Left lung (tissue), 4 donors: ENCODE measurements at regions not wholly inside any gene's neighbourhood (a gene's known extent, or its start where the extent isn't known, plus 50 kb on each side); places are given as distances from the start of the nearest gene placed in this dataset.

Source experiments
- ATAC-seq: fragments of 200-7000 bp; cut with Tn5 transposase; one replicate; pipeline ENCODE4 v1.9.1; 2020; ENCODE audit warnings: moderate library complexity
- DNase-seq, 4 donors: peaks; one replicate each; pipeline ENCODE4 v3.0.0-alpha.2; 2013 to 2020
- H3K27ac ChIP-seq, 2 donors: fragments of 200-600 bp; sonication (generic) in 1 of 2; one replicate each; pipeline versions ENCODE4 v1.5.0 to v1.8.0; 2020 to 2021
- H3K27me3 ChIP-seq, 2 donors: fragments of 200-600 bp; sonication (generic) in 1 of 2; one replicate each; pipeline versions ENCODE4 v1.5.0 to v1.8.0; 2020 to 2021
- H3K36me3 ChIP-seq, 2 donors: fragments of 200-600 bp; sonication (generic) in 1 of 2; one replicate each; pipeline versions ENCODE4 v1.5.0 to v1.8.0; 2020 to 2021
- H3K4me1 ChIP-seq, 2 donors: fragments of 200-600 bp; one replicate each; pipeline ENCODE4 v1.8.0; 2021
- H3K4me3 ChIP-seq, 2 donors: fragments of 200-600 bp; sonication (generic) in 1 of 2; one replicate each; pipeline versions ENCODE4 v1.5.0 to v1.8.0; 2020 to 2021; ENCODE audit warnings: mild to moderate bottlenecking in 1 of 2
- H3K9me3 ChIP-seq, 2 donors: fragments of 200-600 bp; sonication (generic) in 1 of 2; one replicate each; pipeline versions ENCODE4 v1.5.0 to v1.8.0; 2020 to 2021
- CTCF ChIP-seq, 2 donors: fragments of 200-600 bp; sonication (generic) in 1 of 2; IDR thresholded peaks; one replicate each; pipeline versions ENCODE4 v1.5.0 to v1.8.0; 2021; ENCODE audit warnings: antibody characterized with exemption in 2 of 2
- intact Hi-C, 2 donors: fragments of 100-400 bp; cut with DNase I; formaldehyde crosslinking; loops; one replicate each; pipeline versions ENCODE4 v1.11.2 to v1.14.2; 2022
- donor health status: DM: no; HTN: yes; CAD: no.
- donor health status: DM: no; HTN: no; CAD: no.

GRCh38 chr16:64700628-64701027, 421.2 kb downstream of the CDH11 start:
- no peaks in the 10 kb centered on the region for H3K4me1 ChIP-seq
- ATAC-seq, result no peak
- intact Hi-C loops, result no loop called here
- no peak for DNase-seq
- TF ChIP-seq CTCF (IDR thresholded peaks at IDR 0.05), result no peak
- H3K36me3 ChIP-seq, result no peaks in the 10 kb centered on the region
- no peak overlapping the region for H3K4me3 ChIP-seq
- H3K9me3 ChIP-seq, result peaks cover 0 to 5% of the 10 kb centered on the region in 2 donors
- no peaks in the 10 kb centered on the region for H3K27me3 ChIP-seq
- H3K27ac ChIP-seq, result no peak overlapping the region

GRCh38 chr16:64696866-64697265, 425.0 kb downstream of the CDH11 start:
- Histone ChIP-seq H3K27ac (no peak overlapping the region), H3K4me3 (no peak overlapping the region), H3K4me1 (no peaks in the 10 kb centered on the region), H3K9me3 (peaks cover 0 to 3% of the 10 kb centered on the region in 2 donors), H3K36me3 (no peaks in the 10 kb centered on the region), H3K27me3 (no peaks in the 10 kb centered on the region)
- TF ChIP-seq CTCF (IDR thresholded peaks at IDR 0.05), result no peak
- ATAC-seq (no peak), DNase-seq (no peak)
- intact Hi-C loops, result no loop called here

GRCh38 chr16:64695684-64696083, 426.2 kb downstream of the CDH11 start:
- TF ChIP-seq CTCF (IDR thresholded peaks at IDR 0.05), result no peak
- no peak overlapping the region for H3K4me3 ChIP-seq
- DNase-seq, result no peak

GRCh38 chr16:64693946-64694345, 427.9 kb downstream of the CDH11 start:
- H3K4me3 ChIP-seq, result no peak overlapping the region
- ATAC-seq (no peak), DNase-seq (no peak)
- no peaks in the 10 kb centered on the region for H3K4me1 ChIP-seq
- H3K27me3 ChIP-seq, result no peaks in the 10 kb centered on the region
- intact Hi-C loops, result no loop called here
- H3K9me3 ChIP-seq, result no peaks in the 10 kb centered on the region
- H3K36me3 ChIP-seq, result no peaks in the 10 kb centered on the region
- no peak for TF ChIP-seq CTCF (IDR thresholded peaks at IDR 0.05)
- no peak overlapping the region for H3K27ac ChIP-seq

More at GRCh38 chr16:64695684-64696083, 426.2 kb downstream of the CDH11 start:
- Histone ChIP-seq H3K27me3 (no peaks in the 10 kb centered on the region), H3K27ac (no peak overlapping the region), H3K4me1 (no peaks in the 10 kb centered on the region), H3K9me3 (no peaks in the 10 kb centered on the region), H3K36me3 (no peaks in the 10 kb centered on the region)
- ATAC-seq, result no peak
- intact Hi-C loops, result no loop called here

- no peak overlapping the region for H3K4me3 ChIP-seq
- H3K27me3 ChIP-seq, result no peaks in the 10 kb centered on the region
- no peak for TF ChIP-seq CTCF (IDR thresholded peaks at IDR 0.05)
- no peaks in the 10 kb centered on the region for H3K4me1 ChIP-seq
- H3K9me3 ChIP-seq, result peaks cover 0 to 4% of the 10 kb centered on the region in 2 donors
- H3K36me3 ChIP-seq, result no peaks in the 10 kb centered on the region
- ATAC-seq, result no peak
- DNase-seq, result no peak
- intact Hi-C loops, result no loop called here
- H3K27ac ChIP-seq, result no peak overlapping the region
These were observed 434.1 kb downstream of the CDH11 start for GRCh38 chr16:64687786-64688185.
